ENCODE measurements at regions not wholly inside any gene's neighbourhood (a gene's known extent, or its start where the extent isn't known, plus 50 kb on each side); places are given as distances from the start of the nearest gene placed in this dataset.

GRCh38 chr4:15245006-15245530 lies 182.8 kb upstream of the C1QTNF7 start:
- ATAC-seq (ENCODE audit: low FRiP score): no peak
- no peak for DNase-seq (ENCODE audit: low spot score)
- no peak for TF ChIP-seq CTCF (IDR thresholded peaks at IDR 0.05)

GRCh38 chr4:15250021-15250441 lies 177.8 kb upstream of the C1QTNF7 start:
- no peak for ATAC-seq (ENCODE audit: low FRiP score)
- DNase-seq (ENCODE audit: low spot score): no peak

GRCh38 chr4:15253349-15253748 lies 174.5 kb upstream of the C1QTNF7 start:
- no peak for TF ChIP-seq CTCF (IDR thresholded peaks at IDR 0.05)
- DNase-seq (ENCODE audit: low spot score) (no peak), ATAC-seq (ENCODE audit: low FRiP score) (no peak)

More at GRCh38 chr4:15250021-15250441, 177.8 kb upstream of the C1QTNF7 start:
- TF ChIP-seq CTCF (IDR thresholded peaks at IDR 0.05): no peak

- no peak for ATAC-seq (ENCODE audit: low FRiP score)
- DNase-seq (ENCODE audit: low spot score): no peak
- TF ChIP-seq CTCF (IDR thresholded peaks at IDR 0.05): no peak
Measured at GRCh38 chr4:15254236-15254880, 173.5 kb upstream of the C1QTNF7 start.

- TF ChIP-seq CTCF (IDR thresholded peaks at IDR 0.05): no peak
- ATAC-seq (ENCODE audit: low FRiP score): no peak
- DNase-seq (ENCODE audit: low spot score): no peak
Measured at GRCh38 chr4:15255537-15255936, 172.3 kb upstream of the C1QTNF7 start.

GRCh38 chr4:15260758-15261157 lies 167.1 kb upstream of the C1QTNF7 start:
- TF ChIP-seq CTCF (IDR thresholded peaks at IDR 0.05): no peak
- no peak for DNase-seq (ENCODE audit: low spot score)
- ATAC-seq (ENCODE audit: low FRiP score): no peak

GRCh38 chr4:15262396-15262795 lies 165.4 kb upstream of the C1QTNF7 start:
- ATAC-seq (ENCODE audit: low FRiP score) (no peak), DNase-seq (ENCODE audit: low spot score) (no peak)
- no peak for TF ChIP-seq CTCF (IDR thresholded peaks at IDR 0.05)
